ENCODE measurements at regions not wholly inside any gene's neighbourhood (a gene's known extent, or its start where the extent isn't known, plus 50 kb on each side); places are given as distances from the start of the nearest gene placed in this dataset.
"Not testable (repeated sequence)": the region's sequence is repeated elsewhere in the genome, so short reads cannot be mapped to it uniquely, and the experiment has no call there.

GRCh38 chr13:62158520-62158919 lies 742.9 kb upstream of the PCDH20 start:
- no peaks in the 10 kb centered on the region for H3K36me3 Mint-ChIP-seq (ENCODE audit: insufficient read depth)
- H3K27ac Mint-ChIP-seq: peak overlapping the region; percentile 60
- peaks cover 14% of the 10 kb centered on the region for H3K9me3 Mint-ChIP-seq (ENCODE audit: low read depth)
- DNase-seq (ENCODE audit: low spot score, unreplicated experiment): no peak
- peaks cover 7% of the 10 kb centered on the region for H3K4me1 Mint-ChIP-seq (ENCODE audit: low read depth)
- no peak for TF ChIP-seq CTCF (IDR thresholded peaks at IDR 0.05; ENCODE audit: unreplicated experiment)
- no peak overlapping the region for H3K4me3 Mint-ChIP-seq (ENCODE audit: low read depth)
- no peaks in the 10 kb centered on the region for H3K27me3 Mint-ChIP-seq

GRCh38 chr13:62151724-62152123 lies 736.1 kb upstream of the PCDH20 start:
- not testable (repeated sequence) for H3K27ac Mint-ChIP-seq; DNase-seq (ENCODE audit: low spot score, unreplicated experiment); H3K27me3 Mint-ChIP-seq; H3K36me3 Mint-ChIP-seq (ENCODE audit: insufficient read depth); H3K4me3 Mint-ChIP-seq (ENCODE audit: low read depth); H3K4me1 Mint-ChIP-seq (ENCODE audit: low read depth)
- H3K9me3 Mint-ChIP-seq (ENCODE audit: low read depth): peaks cover 29% of the 10 kb centered on the region

- Mint-ChIP-seq H3K9me3 (ENCODE audit: low read depth) (peaks cover 13% of the 10 kb centered on the region), H3K4me1 (ENCODE audit: low read depth) (no peaks in the 10 kb centered on the region), H3K36me3 (ENCODE audit: insufficient read depth) (no peaks in the 10 kb centered on the region), H3K27me3 (no peaks in the 10 kb centered on the region), H3K27ac (no peak overlapping the region), H3K4me3 (ENCODE audit: low read depth) (no peak overlapping the region)
- TF ChIP-seq CTCF (IDR thresholded peaks at IDR 0.05; ENCODE audit: unreplicated experiment): no peak
- no peak for DNase-seq (ENCODE audit: low spot score, unreplicated experiment)
Measured at GRCh38 chr13:62142048-62142447, 726.4 kb upstream of the PCDH20 start.

GRCh38 chr13:62139597-62139996 lies 723.9 kb upstream of the PCDH20 start:
- DNase-seq (ENCODE audit: low spot score, unreplicated experiment): no peak
- no peak for TF ChIP-seq CTCF (IDR thresholded peaks at IDR 0.05; ENCODE audit: unreplicated experiment)
- H3K27me3 Mint-ChIP-seq: no peaks in the 10 kb centered on the region
- no peak overlapping the region for H3K4me3 Mint-ChIP-seq (ENCODE audit: low read depth)
- no peaks in the 10 kb centered on the region for H3K36me3 Mint-ChIP-seq (ENCODE audit: insufficient read depth)
- H3K9me3 Mint-ChIP-seq (ENCODE audit: low read depth): peaks cover 8% of the 10 kb centered on the region
- H3K4me1 Mint-ChIP-seq (ENCODE audit: low read depth): no peaks in the 10 kb centered on the region
- no peak overlapping the region for H3K27ac Mint-ChIP-seq

GRCh38 chr13:62137629-62138405 lies 722.2 kb upstream of the PCDH20 start:
- Mint-ChIP-seq H3K4me3 (ENCODE audit: low read depth) (no peak overlapping the region), H3K27ac (no peak overlapping the region), H3K36me3 (ENCODE audit: insufficient read depth) (no peaks in the 10 kb centered on the region), H3K27me3 (no peaks in the 10 kb centered on the region), H3K9me3 (ENCODE audit: low read depth) (peaks cover 5% of the 10 kb centered on the region), H3K4me1 (ENCODE audit: low read depth) (no peaks in the 10 kb centered on the region)
- DNase-seq (ENCODE audit: low spot score, unreplicated experiment): no peak
- TF ChIP-seq CTCF (IDR thresholded peaks at IDR 0.05; ENCODE audit: unreplicated experiment): no peak

GRCh38 chr13:62131604-62132003 lies 716.0 kb upstream of the PCDH20 start:
- no peak for TF ChIP-seq CTCF (IDR thresholded peaks at IDR 0.05; ENCODE audit: unreplicated experiment)
- Mint-ChIP-seq H3K27me3 (no peaks in the 10 kb centered on the region), H3K9me3 (ENCODE audit: low read depth) (peaks cover 19% of the 10 kb centered on the region), H3K4me1 (ENCODE audit: low read depth) (peaks cover 10% of the 10 kb centered on the region), H3K36me3 (ENCODE audit: insufficient read depth) (no peaks in the 10 kb centered on the region), H3K27ac (no peak overlapping the region), H3K4me3 (ENCODE audit: low read depth) (no peak overlapping the region)
- DNase-seq (ENCODE audit: low spot score, unreplicated experiment): no peak
